ENCODE measurements at regions not wholly inside any gene's neighbourhood (a gene's known extent, or its start where the extent isn't known, plus 50 kb on each side); places are given as distances from the start of the nearest gene placed in this dataset.

DNA sequence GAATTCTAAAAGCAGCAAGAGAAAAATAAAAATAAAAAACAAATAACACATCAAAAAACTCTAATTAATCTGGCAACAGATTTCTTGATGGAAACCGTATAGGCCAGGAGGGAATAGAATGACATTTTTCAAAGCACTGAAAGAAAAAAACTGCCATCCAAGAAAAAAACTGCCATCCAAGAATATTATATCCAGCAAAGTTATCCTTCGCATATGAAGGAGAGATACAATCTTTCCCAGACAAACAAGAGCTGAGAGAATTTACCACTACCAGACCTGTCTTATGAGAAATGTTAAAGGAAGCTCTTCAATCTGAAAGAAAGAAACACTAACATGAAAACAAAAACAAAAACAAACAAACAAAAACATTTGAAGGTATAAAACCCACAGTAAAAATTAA is 214.8 kb downstream of the EMP1 start:
- TF ChIP-seq, protein P1, sequence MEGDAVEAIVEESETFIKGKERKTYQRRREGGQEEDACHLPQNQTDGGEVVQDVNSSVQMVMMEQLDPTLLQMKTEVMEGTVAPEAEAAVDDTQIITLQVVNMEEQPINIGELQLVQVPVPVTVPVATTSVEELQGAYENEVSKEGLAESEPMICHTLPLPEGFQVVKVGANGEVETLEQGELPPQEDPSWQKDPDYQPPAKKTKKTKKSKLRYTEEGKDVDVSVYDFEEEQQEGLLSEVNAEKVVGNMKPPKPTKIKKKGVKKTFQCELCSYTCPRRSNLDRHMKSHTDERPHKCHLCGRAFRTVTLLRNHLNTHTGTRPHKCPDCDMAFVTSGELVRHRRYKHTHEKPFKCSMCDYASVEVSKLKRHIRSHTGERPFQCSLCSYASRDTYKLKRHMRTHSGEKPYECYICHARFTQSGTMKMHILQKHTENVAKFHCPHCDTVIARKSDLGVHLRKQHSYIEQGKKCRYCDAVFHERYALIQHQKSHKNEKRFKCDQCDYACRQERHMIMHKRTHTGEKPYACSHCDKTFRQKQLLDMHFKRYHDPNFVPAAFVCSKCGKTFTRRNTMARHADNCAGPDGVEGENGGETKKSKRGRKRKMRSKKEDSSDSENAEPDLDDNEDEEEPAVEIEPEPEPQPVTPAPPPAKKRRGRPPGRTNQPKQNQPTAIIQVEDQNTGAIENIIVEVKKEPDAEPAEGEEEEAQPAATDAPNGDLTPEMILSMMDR (IDR thresholded peaks at IDR 0.05) = no peak
- TF ChIP-seq POLR2A (IDR thresholded peaks at IDR 0.05) = no peak
